Keratinocyte (primary cell): ENCODE measurements at regions not wholly inside any gene's neighbourhood (a gene's known extent, or its start where the extent isn't known, plus 50 kb on each side); places are given as distances from the start of the nearest gene placed in this dataset.

Experiments used
- DNase-seq: peaks from one replicate; pipeline ENCODE4 v3.0.0-alpha.2; 2011; ENCODE audit warnings: low read depth, missing footprints, low spot score
- FAIRE-seq: peaks from 2 replicates; lab custom pipeline; 2011; peaks lifted over from hg19 to GRCh38; lab: Jason Lieb, UNC
- H2AFZ ChIP-seq: 2 replicates; pipeline ENCODE4 v1.6.0; 2012; ENCODE audit warnings: low read length, control low read depth, inconsistent platforms; ENCODE audit not compliant: control insufficient read depth
- H3K27ac ChIP-seq: 2 replicates; pipeline ENCODE4 v1.5.1; 2011; ENCODE audit warnings: low read length; ENCODE audit not compliant: control insufficient read depth, insufficient read depth
- H3K27me3 ChIP-seq: 3 replicates; pipeline ENCODE4 v1.6.0; 2011; ENCODE audit warnings: low read length; ENCODE audit not compliant: control insufficient read depth, insufficient read depth; ENCODE audit errors: extremely low read depth
- H3K36me3 ChIP-seq, 2 experiments: 2 replicates in 1 of 2; 3 replicates in 1 of 2; pipeline ENCODE4 v1.5.1; 2011; ENCODE audit warnings: low read length in 2 of 2, mild to moderate bottlenecking in 1 of 2; ENCODE audit not compliant: control insufficient read depth in 2 of 2, insufficient read depth in 2 of 2; ENCODE audit errors: extremely low read depth in 1 of 2
- H3K4me1 ChIP-seq: 3 replicates; pipeline ENCODE4 v1.5.1; 2011; ENCODE audit warnings: low read length; ENCODE audit not compliant: control insufficient read depth, insufficient read depth; ENCODE audit errors: extremely low read depth
- H3K4me2 ChIP-seq: 3 replicates; pipeline ENCODE4 v1.6.0; 2011; ENCODE audit warnings: low read depth, low read length; ENCODE audit not compliant: control insufficient read depth, insufficient read depth; ENCODE audit errors: extremely low read depth
- H3K4me3 ChIP-seq, 3 experiments: fragments of 200-600 bp in 1 of 3; sonication (generic) in 1 of 3; 2 replicates in 2 of 3; 3 replicates in 1 of 3; pipeline ENCODE4 v1.5.1; 2011 to 2016; ENCODE audit warnings: low read length in 3 of 3, mild to moderate bottlenecking in 3 of 3, control low read depth in 2 of 3, inconsistent platforms in 1 of 3, low read depth in 1 of 3, mixed read lengths in 1 of 3, mixed run types in 1 of 3, moderate library complexity in 1 of 3; ENCODE audit not compliant: control insufficient read depth in 2 of 3, insufficient read depth in 2 of 3; ENCODE audit errors: extremely low read depth in 1 of 3
- H3K79me2 ChIP-seq: 2 replicates; pipeline ENCODE4 v1.6.0; 2012; ENCODE audit warnings: low read length; ENCODE audit not compliant: control insufficient read depth, insufficient read depth
- H3K9ac ChIP-seq: 3 replicates; pipeline ENCODE4 v1.6.0; 2011; ENCODE audit warnings: low read length; ENCODE audit not compliant: control insufficient read depth, insufficient read depth; ENCODE audit errors: extremely low read depth
- H3K9me1 ChIP-seq: 3 replicates; pipeline ENCODE4 v1.6.0; 2011; ENCODE audit warnings: low read length; ENCODE audit not compliant: control insufficient read depth, insufficient read depth; ENCODE audit errors: extremely low read depth
- H3K9me3 ChIP-seq: 2 replicates; pipeline ENCODE4 v1.5.1; 2012; ENCODE audit warnings: low read depth, low read length; ENCODE audit not compliant: control insufficient read depth
- H4K20me1 ChIP-seq: 3 replicates; pipeline ENCODE4 v1.6.0; 2011; ENCODE audit warnings: low read length; ENCODE audit not compliant: control insufficient read depth, insufficient read depth; ENCODE audit errors: extremely low read depth
- CTCF ChIP-seq, 3 experiments: IDR thresholded peaks in 1 of 3; conservative IDR thresholded peaks in 1 of 3; optimal IDR thresholded peaks in 1 of 3; 2 replicates in 2 of 3; 3 replicates in 1 of 3; pipeline versions ENCODE3 to v1.5.1; 2011; ENCODE audit warnings: low read length in 3 of 3, mild to moderate bottlenecking in 3 of 3, moderate library complexity in 2 of 3, control low read depth in 1 of 3, inconsistent platforms in 1 of 3; ENCODE audit not compliant: insufficient read depth in 2 of 3; ENCODE audit errors: extremely low read depth in 1 of 3
- EZH2 ChIP-seq: IDR thresholded peaks from one replicate; pipeline ENCODE4 v1.6.1; 2012; ENCODE audit warnings: inconsistent platforms, mild to moderate bottlenecking, low read length, moderate library complexity
- dilution Hi-C: fragments of 300-500 bp; cut with MboI; formaldehyde crosslinking; loops from one replicate; pipeline ENCODE4 v1.7.0; 2020; ENCODE audit warnings: low sequenced_read_pairs; ENCODE audit not compliant: extremely low pct_ligation_motif_present

GRCh38 chr4:164304861-164305260 is 449.1 kb upstream of the SMIM31 start:
- Histone ChIP-seq H3K9ac (no peak overlapping the region), H2AFZ (no peak overlapping the region), H3K4me3 (no peak overlapping the region), H3K9me3 (no peaks in the 10 kb centered on the region), H3K27ac (no peak overlapping the region), H3K4me2 (no peak overlapping the region), H3K4me1 (no peaks in the 10 kb centered on the region), H3K79me2 (no peaks in the 10 kb centered on the region), H3K27me3 (no peaks in the 10 kb centered on the region), H4K20me1 (no peaks in the 10 kb centered on the region), H3K9me1 (no peaks in the 10 kb centered on the region), H3K36me3 (no peaks in the 10 kb centered on the region)
- FAIRE-seq (no peak), DNase-seq (no peak)
- no peak for TF ChIP-seq EZH2
- no peak for TF ChIP-seq CTCF (optimal IDR thresholded peaks at IDR 0.05 in 1 of 3, IDR thresholded peaks at IDR 0.05 in 1 of 3, conservative IDR thresholded peaks at IDR 0.05 in 1 of 3; ENCODE audit: extremely low read depth in 1 of 3, insufficient read depth in 2 of 3, low read length in 3 of 3)
- dilution Hi-C loops: no loop called here

GRCh38 chr4:164307262-164307661 is 446.7 kb upstream of the SMIM31 start:
- no peak for TF ChIP-seq EZH2
- no peak for TF ChIP-seq CTCF (optimal IDR thresholded peaks at IDR 0.05 in 1 of 3, IDR thresholded peaks at IDR 0.05 in 1 of 3, conservative IDR thresholded peaks at IDR 0.05 in 1 of 3; ENCODE audit: extremely low read depth in 1 of 3, insufficient read depth in 2 of 3, low read length in 3 of 3)
- H3K4me2 ChIP-seq: no peak overlapping the region
- DNase-seq (no peak), FAIRE-seq (no peak)
- no peaks in the 10 kb centered on the region for H3K9me1 ChIP-seq
- H3K4me3 ChIP-seq: no peak overlapping the region
- no peaks in the 10 kb centered on the region for H3K79me2 ChIP-seq
- no peaks in the 10 kb centered on the region for H3K4me1 ChIP-seq
- dilution Hi-C loops: no loop called here
- H3K36me3 ChIP-seq: no peaks in the 10 kb centered on the region
- H2AFZ ChIP-seq: no peak overlapping the region
- no peaks in the 10 kb centered on the region for H3K9me3 ChIP-seq
- H3K9ac ChIP-seq: no peak overlapping the region
- H3K27me3 ChIP-seq: no peaks in the 10 kb centered on the region
- H4K20me1 ChIP-seq: no peaks in the 10 kb centered on the region
- no peak overlapping the region for H3K27ac ChIP-seq
